HCT116 (cell line): ENCODE measurements at regions not wholly inside any gene's neighbourhood (a gene's known extent, or its start where the extent isn't known, plus 50 kb on each side); places are given as distances from the start of the nearest gene placed in this dataset.

Experiments used
- ATAC-seq: fragments of 200-7000 bp; cut with Tn5 transposase; 2 replicates; pipeline ENCODE4 v1.9.1; 2020; ENCODE audit warnings: mild to moderate bottlenecking, moderate library complexity
- BruUV-seq: library from RNA; stranded (reverse); fragments of 400-500 nt; replicated peaks from 2 replicates; lab custom pipeline; 2021; lab: Mats Ljungman, UMichigan
- CTCF ChIA-PET: fragments of 300-600 bp; sonication (Branson Sonifier 250); formaldehyde crosslinking; loops from one replicate; lab custom pipeline; 2021; ENCODE audit warnings: antibody characterized with exemption; lab: Charles Lee
- POLR2A ChIA-PET: fragments of 300-600, 350-600 bp; sonication (Branson Sonifier 250); formaldehyde crosslinking; loops from one replicate; lab custom pipeline; 2021; ENCODE audit warnings: antibody characterized with exemption; lab: Charles Lee
- RAD21 ChIA-PET, 2 experiments: fragments of 300-600 bp; sonication (Branson Sonifier 250); formaldehyde crosslinking; loops; one replicate each; lab custom pipeline; 2023; ENCODE audit warnings: low total read pairs in 2 of 2; ENCODE audit not compliant: uncharacterized antibody in 2 of 2, unreplicated experiment in 2 of 2, low non-redundant PET in 1 of 2; lab: Charles Lee
- DNase-seq: peaks from one replicate; pipeline ENCODE4 v3.0.0-alpha.2; 2010; ENCODE audit warnings: low read depth, low spot score
- H2AFZ ChIP-seq: fragments of 200-600 bp; shearing (Covaris generic), sonication (generic); 2 replicates; pipeline ENCODE4 v1.6.1; 2017; ENCODE audit warnings: low read depth, mixed run types, mixed read lengths, antibody characterized with exemption, low read length; ENCODE audit not compliant: poor library complexity, severe bottlenecking
- H3K27ac ChIP-seq: 2 replicates; pipeline ENCODE4 v1.5.1; 2012; ENCODE audit warnings: low read depth, low read length
- H3K27me3 ChIP-seq: fragments of 200-600 bp; sonication (generic); 2 replicates; pipeline ENCODE4 v1.6.1; 2016; ENCODE audit warnings: mixed run types, low read length, mixed read lengths; ENCODE audit not compliant: insufficient read depth
- H3K36me3 ChIP-seq, 2 experiments: fragments of 200-500 bp in 1 of 2; fragments of 200-600 bp in 1 of 2; sonication (Bioruptor generic) in 1 of 2; sonication (generic) in 1 of 2; 2 replicates each; pipeline versions ENCODE4 v1.5.1 to v1.6.1; 2014 to 2016; ENCODE audit warnings: low read length in 2 of 2, inconsistent platforms in 1 of 2, mixed read lengths in 1 of 2, mixed run types in 1 of 2; ENCODE audit not compliant: insufficient read depth in 2 of 2, control insufficient read depth in 1 of 2
- H3K4me1 ChIP-seq, 2 experiments: fragments of 200-600 bp in 1 of 2; sonication (generic) in 1 of 2; 2 replicates each; pipeline versions ENCODE4 v1.5.1 to v1.6.1; 2012 to 2017; ENCODE audit warnings: low read length in 2 of 2, inconsistent platforms in 1 of 2, mild to moderate bottlenecking in 1 of 2, mixed read lengths in 1 of 2, mixed run types in 1 of 2, moderate library complexity in 1 of 2; ENCODE audit not compliant: insufficient read depth in 2 of 2, control insufficient read depth in 1 of 2
- H3K4me2 ChIP-seq: fragments of 200-600 bp; sonication (generic); 2 replicates; pipeline ENCODE4 v1.6.1; 2017; ENCODE audit warnings: mixed run types, low read length, mixed read lengths
- H3K4me3 ChIP-seq, 2 experiments: fragments of 200-600 bp in 1 of 2; sonication (generic) in 1 of 2; replicated peaks in 1 of 2; 2 replicates each; pipeline ENCODE4 v1.5.1; 2011 to 2016; ENCODE audit warnings: low read length in 2 of 2, control low read depth in 1 of 2, low read depth in 1 of 2, mild to moderate bottlenecking in 1 of 2, mixed read lengths in 1 of 2, mixed run types in 1 of 2
- H3K79me2 ChIP-seq: fragments of 200-600 bp; sonication (generic); 2 replicates; pipeline ENCODE4 v1.6.1; 2017; ENCODE audit warnings: mild to moderate bottlenecking, mixed run types, low read length, moderate library complexity, mixed read lengths; ENCODE audit not compliant: insufficient read depth
- H3K9ac ChIP-seq: fragments of 200-600 bp; sonication (generic); 2 replicates; pipeline ENCODE4 v1.6.1; 2016; ENCODE audit warnings: low read length, mixed read lengths
- H3K9me2 ChIP-seq: fragments of 200-600 bp; sonication (generic), shearing (Covaris generic); 2 replicates; pipeline ENCODE4 v1.6.1; 2017; ENCODE audit warnings: mixed run types, mild to moderate bottlenecking, moderate library complexity; ENCODE audit not compliant: insufficient read depth
- H3K9me3 ChIP-seq, 2 experiments: fragments of 200-500 bp in 1 of 2; fragments of 200-600 bp in 1 of 2; sonication (Bioruptor generic) in 1 of 2; sonication (generic) in 1 of 2; 2 replicates each; pipeline ENCODE4 v1.6.1; 2014 to 2017; ENCODE audit warnings: low read length in 2 of 2, mixed read lengths in 2 of 2, inconsistent platforms in 1 of 2, low read depth in 1 of 2, mild to moderate bottlenecking in 1 of 2, mixed run types in 1 of 2, moderate library complexity in 1 of 2; ENCODE audit not compliant: control insufficient read depth in 1 of 2, insufficient read depth in 1 of 2
- H4K20me1 ChIP-seq: fragments of 200-600 bp; sonication (generic), shearing (Covaris generic); 2 replicates; pipeline ENCODE4 v1.6.1; 2017; ENCODE audit warnings: mixed run types, mild to moderate bottlenecking, moderate library complexity; ENCODE audit not compliant: insufficient read depth
- CBX3 ChIP-seq: IDR thresholded peaks from 2 replicates; pipeline ENCODE4 v1.6.1; 2012; ENCODE audit warnings: low read depth
- CEBPB ChIP-seq: IDR thresholded peaks from 2 replicates; pipeline ENCODE4 v1.6.1; 2012; ENCODE audit warnings: low read depth
- CTCF ChIP-seq, 3 experiments: fragments of 200-600 bp in 1 of 3; sonication (generic) in 1 of 3; IDR thresholded peaks in 2 of 3; conservative IDR thresholded peaks in 1 of 3; 2 replicates each; pipeline ENCODE4 v1.5.1; 2012 to 2017; ENCODE audit warnings: low read depth in 2 of 3, low read length in 2 of 3, antibody characterized with exemption in 1 of 3, borderline replicate concordance in 1 of 3, control low read depth in 1 of 3, mild to moderate bottlenecking in 1 of 3, mixed read lengths in 1 of 3, mixed run types in 1 of 3, moderate library complexity in 1 of 3; ENCODE audit not compliant: insufficient read depth in 1 of 3
- EGR1 ChIP-seq: IDR thresholded peaks from 2 replicates; pipeline ENCODE4 v1.6.1; 2012; ENCODE audit warnings: low read depth
- ELF1 ChIP-seq: IDR thresholded peaks from 2 replicates; pipeline ENCODE4 v1.6.1; 2012; ENCODE audit warnings: low read depth, borderline replicate concordance
- EZH2 ChIP-seq: fragments of 200-600 bp; sonication (generic); IDR thresholded peaks from 2 replicates; pipeline ENCODE4 v1.6.1; 2017; ENCODE audit warnings: antibody characterized with exemption, mixed run types
- MAX ChIP-seq: IDR thresholded peaks from 2 replicates; pipeline ENCODE4 v1.6.1; 2012
- POLR2A ChIP-seq: IDR thresholded peaks from 2 replicates; pipeline ENCODE4 v1.7.0; 2011; ENCODE audit warnings: borderline replicate concordance; ENCODE audit not compliant: insufficient read depth, insufficient read length; ENCODE audit errors: extremely low read depth
- RAD21 ChIP-seq: IDR thresholded peaks from 2 replicates; pipeline ENCODE4 v1.6.1; 2012; ENCODE audit warnings: low read depth, mild to moderate bottlenecking
- REST ChIP-seq: IDR thresholded peaks from 2 replicates; pipeline ENCODE4 v1.6.1; 2012; ENCODE audit warnings: low read depth
- SIN3A ChIP-seq: IDR thresholded peaks from 2 replicates; pipeline ENCODE4 v1.6.1; 2012; ENCODE audit warnings: low read depth
- SRF ChIP-seq: IDR thresholded peaks from 2 replicates; pipeline ENCODE4 v1.6.1; 2012; ENCODE audit warnings: low read depth
- YY1 ChIP-seq: IDR thresholded peaks from 2 replicates; pipeline ENCODE4 v1.6.1; 2011; ENCODE audit warnings: low read length, low read depth, moderate library complexity, mild to moderate bottlenecking; ENCODE audit not compliant: insufficient replicate concordance; ENCODE audit errors: extremely low read depth
- ZBTB33 ChIP-seq: IDR thresholded peaks from 2 replicates; pipeline ENCODE4 v1.6.1; 2011; ENCODE audit warnings: mild to moderate bottlenecking, low read length, moderate library complexity; ENCODE audit not compliant: insufficient replicate concordance; ENCODE audit errors: extremely low read depth
- ZFX ChIP-seq: fragments of 450-650 bp; IDR thresholded peaks from 2 replicates; pipeline ENCODE4 v1.6.1; 2017
- intact Hi-C: fragments of 100-400 bp; cut with micrococcal nuclease; formaldehyde crosslinking; loops from 2 replicates; pipeline ENCODE4 v1.10.0; 2022

- TF ChIP-seq CTCF (IDR thresholded peaks at IDR 0.05 in 2 of 3, conservative IDR thresholded peaks at IDR 0.05 in 1 of 3; ENCODE audit: borderline replicate concordance in 1 of 3, insufficient read depth in 1 of 3, low read depth in 2 of 3, low read length in 2 of 3) (no peak), ELF1 (no peak)
These were observed 984.1 kb downstream of the TLE4 start (continued) for GRCh38 chr9:80555782-80556325.

GRCh38 chr9:80554856-80555255 is 983.1 kb downstream of the TLE4 start:
- peaks cover 0 to 18% of the 10 kb centered on the region in 2 experiments; a peak in 2 of 4 replicates for H3K9me3 ChIP-seq
- no peak for TF ChIP-seq SRF
- TF ChIP-seq EZH2, result no peak
- TF ChIP-seq MAX, result no peak
- TF ChIP-seq SIN3A, result no peak
- TF ChIP-seq EGR1, result no peak
- no peak for TF ChIP-seq CBX3
- TF ChIP-seq CTCF (IDR thresholded peaks at IDR 0.05 in 2 of 3, conservative IDR thresholded peaks at IDR 0.05 in 1 of 3; ENCODE audit: borderline replicate concordance in 1 of 3, insufficient read depth in 1 of 3, low read depth in 2 of 3, low read length in 2 of 3), result no peak
- TF ChIP-seq CEBPB, result no peak
- no peak for TF ChIP-seq ZFX
- TF ChIP-seq YY1, result no peak
- no peak for TF ChIP-seq POLR2A
- no peak for TF ChIP-seq RAD21
- no peak for TF ChIP-seq REST
- no peak for TF ChIP-seq ZBTB33

More at GRCh38 chr9:80554856-80555255, 983.1 kb downstream of the TLE4 start:
- no peak overlapping the region for H2AFZ ChIP-seq
- H3K27ac ChIP-seq, result no peak overlapping the region
- H3K27me3 ChIP-seq, result no peaks in the 10 kb centered on the region
- no peak overlapping the region for H3K4me2 ChIP-seq
- intact Hi-C loops, result no loop called here
- H3K9ac ChIP-seq, result no peak overlapping the region
- ChIA-PET RAD21 (no interaction called here), POLR2A (no interaction called here), CTCF (no interaction called here)
- H4K20me1 ChIP-seq, result no peaks in the 10 kb centered on the region
- no peaks in the 10 kb centered on the region for H3K4me1 ChIP-seq
- H3K36me3 ChIP-seq, result no peaks in the 10 kb centered on the region
- no peak overlapping the region for H3K4me3 ChIP-seq
- ATAC-seq (no peak), DNase-seq (no peak)
- no TSS peak for BruUV-seq
- no peaks in the 10 kb centered on the region for H3K79me2 ChIP-seq
- H3K9me2 ChIP-seq, result no peaks in the 10 kb centered on the region
